ENCODE measurements at regions not wholly inside any gene's neighbourhood (a gene's known extent, or its start where the extent isn't known, plus 50 kb on each side); places are given as distances from the start of the nearest gene placed in this dataset.

DNA sequence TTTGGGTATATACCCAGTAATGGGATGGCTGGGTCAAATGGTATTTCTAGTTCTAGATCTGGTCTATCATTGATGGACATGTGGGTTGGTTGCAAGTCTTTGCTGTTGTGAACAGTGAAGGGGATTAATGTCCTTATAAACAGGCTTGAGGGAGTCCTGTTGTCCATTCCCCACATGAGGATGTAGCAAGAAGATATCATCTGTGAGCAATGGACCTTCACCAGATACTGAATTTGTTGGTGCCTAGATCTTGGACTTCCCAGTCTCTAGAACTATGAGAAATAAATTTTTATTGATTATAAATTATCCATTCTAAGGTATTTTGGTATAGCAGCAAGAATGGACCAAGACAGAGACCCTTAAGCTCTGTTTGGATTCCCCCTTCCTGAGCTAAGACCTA lies 72.2 kb upstream of the RELN start:
- TF ChIP-seq, protein P1, sequence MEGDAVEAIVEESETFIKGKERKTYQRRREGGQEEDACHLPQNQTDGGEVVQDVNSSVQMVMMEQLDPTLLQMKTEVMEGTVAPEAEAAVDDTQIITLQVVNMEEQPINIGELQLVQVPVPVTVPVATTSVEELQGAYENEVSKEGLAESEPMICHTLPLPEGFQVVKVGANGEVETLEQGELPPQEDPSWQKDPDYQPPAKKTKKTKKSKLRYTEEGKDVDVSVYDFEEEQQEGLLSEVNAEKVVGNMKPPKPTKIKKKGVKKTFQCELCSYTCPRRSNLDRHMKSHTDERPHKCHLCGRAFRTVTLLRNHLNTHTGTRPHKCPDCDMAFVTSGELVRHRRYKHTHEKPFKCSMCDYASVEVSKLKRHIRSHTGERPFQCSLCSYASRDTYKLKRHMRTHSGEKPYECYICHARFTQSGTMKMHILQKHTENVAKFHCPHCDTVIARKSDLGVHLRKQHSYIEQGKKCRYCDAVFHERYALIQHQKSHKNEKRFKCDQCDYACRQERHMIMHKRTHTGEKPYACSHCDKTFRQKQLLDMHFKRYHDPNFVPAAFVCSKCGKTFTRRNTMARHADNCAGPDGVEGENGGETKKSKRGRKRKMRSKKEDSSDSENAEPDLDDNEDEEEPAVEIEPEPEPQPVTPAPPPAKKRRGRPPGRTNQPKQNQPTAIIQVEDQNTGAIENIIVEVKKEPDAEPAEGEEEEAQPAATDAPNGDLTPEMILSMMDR (conservative IDR thresholded peaks at IDR 0.05 in 1 of 2, IDR thresholded peaks at IDR 0.05 in 1 of 2; ENCODE audit: extremely low read depth in 1 of 2, insufficient read depth in 1 of 2, low read depth in 1 of 2, low read length in 2 of 2): no peak
- no peak for TF ChIP-seq EZH2 (IDR thresholded peaks at IDR 0.05; ENCODE audit: borderline replicate concordance, low read length)
